HEK293 (cell line): ENCODE measurements at regions not wholly inside any gene's neighbourhood (a gene's known extent, or its start where the extent isn't known, plus 50 kb on each side); places are given as distances from the start of the nearest gene placed in this dataset.
A peak's percentile ranks its signal among the peaks of the same experiment; 100 is the strongest.

Experiments used
- ATF2 ChIP-seq: fragments of 450-650 bp; formaldehyde crosslinking; IDR thresholded peaks from 2 replicates; pipeline ENCODE4 v1.5.1; 2016; ENCODE audit warnings: missing biosample characterization, missing genetic modification characterization, low read depth
- CTCF ChIP-seq: fragments of 450-650 bp; formaldehyde crosslinking; IDR thresholded peaks from 2 replicates; pipeline ENCODE4 v1.5.1; 2016; ENCODE audit warnings: missing biosample characterization, missing genetic modification characterization
- FEZF1 ChIP-seq: fragments of 450-650 bp; formaldehyde crosslinking; IDR thresholded peaks from 2 replicates; pipeline ENCODE4 v1.5.1; 2016; ENCODE audit warnings: missing biosample characterization, missing genetic modification characterization
- IKZF3 ChIP-seq: fragments of 450-650 bp; IDR thresholded peaks from 2 replicates; pipeline ENCODE4 v1.5.0; 2018; ENCODE audit warnings: missing biosample characterization, mild to moderate bottlenecking, missing genetic modification characterization, moderate library complexity
- KLF1 ChIP-seq: fragments of 450-650 bp; formaldehyde crosslinking; IDR thresholded peaks from 2 replicates; pipeline ENCODE4 v1.5.1; 2016; ENCODE audit warnings: missing biosample characterization, missing genetic modification characterization
- KLF17 ChIP-seq: fragments of 450-650 bp; formaldehyde crosslinking; IDR thresholded peaks from 2 replicates; pipeline ENCODE4 v1.5.1; 2016; ENCODE audit warnings: missing biosample characterization, missing genetic modification characterization
- MZF1 ChIP-seq: fragments of 450-650 bp; formaldehyde crosslinking; IDR thresholded peaks from 2 replicates; pipeline ENCODE4 v1.5.1; 2017; ENCODE audit warnings: missing biosample characterization, missing genetic modification characterization, borderline replicate concordance
- OSR2 ChIP-seq: fragments of 450-650 bp; formaldehyde crosslinking; IDR thresholded peaks from 2 replicates; pipeline ENCODE4 v1.5.1; 2016; ENCODE audit warnings: missing biosample characterization, missing genetic modification characterization
- REPIN1 ChIP-seq: fragments of 450-650 bp; formaldehyde crosslinking; IDR thresholded peaks from 2 replicates; pipeline ENCODE4 v1.5.1; 2017; ENCODE audit warnings: missing biosample characterization, missing genetic modification characterization, low read depth
- ZBTB10 ChIP-seq: fragments of 450-650 bp; formaldehyde crosslinking; IDR thresholded peaks from 2 replicates; pipeline ENCODE4 v1.5.1; 2016; ENCODE audit warnings: missing biosample characterization, missing genetic modification characterization
- ZIC2 ChIP-seq: fragments of 450-650 bp; formaldehyde crosslinking; IDR thresholded peaks from 2 replicates; pipeline ENCODE4 v1.5.1; 2016; ENCODE audit warnings: missing biosample characterization, missing genetic modification characterization
- ZNF174 ChIP-seq: fragments of 450-650 bp; formaldehyde crosslinking; IDR thresholded peaks from 2 replicates; pipeline ENCODE4 v1.5.0; 2017; ENCODE audit warnings: missing biosample characterization, mild to moderate bottlenecking, missing genetic modification characterization
- ZNF18 ChIP-seq: fragments of 450-650 bp; formaldehyde crosslinking; IDR thresholded peaks from 2 replicates; pipeline ENCODE4 v1.5.1; 2016; ENCODE audit warnings: missing biosample characterization, missing genetic modification characterization
- ZNF2 ChIP-seq: fragments of 450-650 bp; formaldehyde crosslinking; IDR thresholded peaks from 2 replicates; pipeline ENCODE4 v1.5.1; 2016; ENCODE audit warnings: missing biosample characterization, missing genetic modification characterization
- ZNF223 ChIP-seq: fragments of 450-650 bp; formaldehyde crosslinking; IDR thresholded peaks from 2 replicates; pipeline ENCODE4 v1.5.1; 2016; ENCODE audit warnings: missing biosample characterization, missing genetic modification characterization
- ZNF48 ChIP-seq: fragments of 450-650 bp; formaldehyde crosslinking; IDR thresholded peaks from 2 replicates; pipeline ENCODE4 v1.5.1; 2016; ENCODE audit warnings: missing biosample characterization, missing genetic modification characterization
- ZNF530 ChIP-seq: fragments of 450-650 bp; formaldehyde crosslinking; IDR thresholded peaks from 2 replicates; pipeline ENCODE4 v1.5.1; 2016; ENCODE audit warnings: low read depth, missing biosample characterization, missing genetic modification characterization
- ZNF561 ChIP-seq: fragments of 450-650 bp; IDR thresholded peaks from 2 replicates; pipeline ENCODE4 v1.5.1; 2018; ENCODE audit warnings: missing biosample characterization, missing genetic modification characterization, borderline replicate concordance
- ZNF580 ChIP-seq: fragments of 450-650 bp; formaldehyde crosslinking; IDR thresholded peaks from 2 replicates; pipeline ENCODE4 v1.5.1; 2016; ENCODE audit warnings: missing biosample characterization, missing genetic modification characterization
- ZNF658 ChIP-seq: fragments of 450-650 bp; formaldehyde crosslinking; IDR thresholded peaks from 2 replicates; pipeline ENCODE4; 2016; ENCODE audit warnings: missing biosample characterization, missing genetic modification characterization
- ZNF777 ChIP-seq: fragments of 450-650 bp; formaldehyde crosslinking; IDR thresholded peaks from 2 replicates; pipeline ENCODE4 v1.5.1; 2017; ENCODE audit warnings: missing biosample characterization, missing genetic modification characterization, borderline replicate concordance
- ZSCAN23 ChIP-seq: fragments of 450-650 bp; formaldehyde crosslinking; IDR thresholded peaks from 2 replicates; pipeline ENCODE4 v1.5.1; 2016; ENCODE audit warnings: missing biosample characterization, missing genetic modification characterization
- TF ChIP-seq, protein P1 (sequence below): fragments of 450-650 bp; formaldehyde crosslinking; IDR thresholded peaks from 2 replicates; pipeline ENCODE4 v1.5.1; 2017; ENCODE audit warnings: missing biosample characterization, missing genetic modification characterization
- TF ChIP-seq, protein P2 (sequence below): fragments of 450-650 bp; IDR thresholded peaks from 2 replicates; pipeline ENCODE4 v1.5.1; 2018; ENCODE audit warnings: missing biosample characterization, mild to moderate bottlenecking, missing genetic modification characterization
- TF ChIP-seq, protein P3 (sequence below): fragments of 450-650 bp; formaldehyde crosslinking; IDR thresholded peaks from 2 replicates; pipeline ENCODE4 v1.5.1; 2017; ENCODE audit warnings: missing biosample characterization, mild to moderate bottlenecking, missing genetic modification characterization, moderate library complexity

- TF ChIP-seq, protein P1, sequence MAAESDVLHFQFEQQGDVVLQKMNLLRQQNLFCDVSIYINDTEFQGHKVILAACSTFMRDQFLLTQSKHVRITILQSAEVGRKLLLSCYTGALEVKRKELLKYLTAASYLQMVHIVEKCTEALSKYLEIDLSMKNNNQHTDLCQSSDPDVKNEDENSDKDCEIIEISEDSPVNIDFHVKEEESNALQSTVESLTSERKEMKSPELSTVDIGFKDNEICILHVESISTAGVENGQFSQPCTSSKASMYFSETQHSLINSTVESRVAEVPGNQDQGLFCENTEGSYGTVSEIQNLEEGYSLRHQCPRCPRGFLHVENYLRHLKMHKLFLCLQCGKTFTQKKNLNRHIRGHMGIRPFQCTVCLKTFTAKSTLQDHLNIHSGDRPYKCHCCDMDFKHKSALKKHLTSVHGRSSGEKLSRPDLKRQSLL (tag by site-specific recombination): peak; percentile 36; the same call in 1 of the 2 replicates
- TF ChIP-seq ZNF48 (tag by site-specific recombination): no peak
- peak; percentile 53 for TF ChIP-seq FEZF1 (tag by site-specific recombination)
- TF ChIP-seq ZNF658: no peak
- no peak for TF ChIP-seq ZNF2 (tag by site-specific recombination)
- peak; percentile 67 for TF ChIP-seq ZIC2
- TF ChIP-seq KLF1 (tag by site-specific recombination): no peak
- TF ChIP-seq ATF2 (tag by site-specific recombination): no peak
- no peak for TF ChIP-seq CTCF
- TF ChIP-seq, protein P2, sequence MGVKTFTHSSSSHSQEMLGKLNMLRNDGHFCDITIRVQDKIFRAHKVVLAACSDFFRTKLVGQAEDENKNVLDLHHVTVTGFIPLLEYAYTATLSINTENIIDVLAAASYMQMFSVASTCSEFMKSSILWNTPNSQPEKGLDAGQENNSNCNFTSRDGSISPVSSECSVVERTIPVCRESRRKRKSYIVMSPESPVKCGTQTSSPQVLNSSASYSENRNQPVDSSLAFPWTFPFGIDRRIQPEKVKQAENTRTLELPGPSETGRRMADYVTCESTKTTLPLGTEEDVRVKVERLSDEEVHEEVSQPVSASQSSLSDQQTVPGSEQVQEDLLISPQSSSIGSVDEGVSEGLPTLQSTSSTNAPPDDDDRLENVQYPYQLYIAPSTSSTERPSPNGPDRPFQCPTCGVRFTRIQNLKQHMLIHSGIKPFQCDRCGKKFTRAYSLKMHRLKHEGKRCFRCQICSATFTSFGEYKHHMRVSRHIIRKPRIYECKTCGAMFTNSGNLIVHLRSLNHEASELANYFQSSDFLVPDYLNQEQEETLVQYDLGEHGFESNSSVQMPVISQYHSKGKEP (tag by site-specific recombination): 0 out of 2 replicates have a peak, but pooled peaks have one; percentile 37
- TF ChIP-seq MZF1 (tag by site-specific recombination): no peak
- no peak for TF ChIP-seq ZBTB10 (tag by site-specific recombination)
- peak; percentile 47 for TF ChIP-seq OSR2
- no peak for TF ChIP-seq KLF17 (tag by site-specific recombination)
- 0 out of 2 replicates have a peak, but pooled peaks have one; percentile 21 for TF ChIP-seq IKZF3 (tag by site-specific recombination)
- TF ChIP-seq ZNF777 (tag by site-specific recombination): no peak
- no peak for TF ChIP-seq ZNF223 (tag by site-specific recombination)
- TF ChIP-seq ZNF174: no peak
- TF ChIP-seq ZNF580: no peak
- TF ChIP-seq ZNF18 (tag by site-specific recombination): no peak
- TF ChIP-seq REPIN1 (tag by site-specific recombination): no peak
- peak; percentile 66; the same call in 1 of the 2 replicates for TF ChIP-seq ZNF561 (tag by site-specific recombination)
- TF ChIP-seq, protein P3, sequence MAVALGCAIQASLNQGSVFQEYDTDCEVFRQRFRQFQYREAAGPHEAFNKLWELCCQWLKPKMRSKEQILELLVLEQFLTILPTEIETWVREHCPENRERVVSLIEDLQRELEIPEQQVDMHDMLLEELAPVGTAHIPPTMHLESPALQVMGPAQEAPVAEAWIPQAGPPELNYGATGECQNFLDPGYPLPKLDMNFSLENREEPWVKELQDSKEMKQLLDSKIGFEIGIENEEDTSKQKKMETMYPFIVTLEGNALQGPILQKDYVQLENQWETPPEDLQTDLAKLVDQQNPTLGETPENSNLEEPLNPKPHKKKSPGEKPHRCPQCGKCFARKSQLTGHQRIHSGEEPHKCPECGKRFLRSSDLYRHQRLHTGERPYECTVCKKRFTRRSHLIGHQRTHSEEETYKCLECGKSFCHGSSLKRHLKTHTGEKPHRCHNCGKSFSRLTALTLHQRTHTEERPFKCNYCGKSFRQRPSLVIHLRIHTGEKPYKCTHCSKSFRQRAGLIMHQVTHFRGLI: no peak
- no peak for TF ChIP-seq ZSCAN23
- TF ChIP-seq ZNF530 (tag by site-specific recombination): no peak
These were observed 133.4 kb upstream of the TOP1 start (continued) for GRCh38 chr20:40895182-40895581.
